H1 (cell line): ENCODE measurements at regions not wholly inside any gene's neighbourhood (a gene's known extent, or its start where the extent isn't known, plus 50 kb on each side); places are given as distances from the start of the nearest gene placed in this dataset.

Source experiments
- BRCA1 ChIP-seq: IDR thresholded peaks from 2 replicates; pipeline ENCODE4 v1.6.1; 2012; ENCODE audit warnings: low read depth, low read length, improper control_type of control experiment
- CHD2 ChIP-seq: IDR thresholded peaks from 2 replicates; pipeline ENCODE4 v1.6.1; 2012; ENCODE audit warnings: low read length, improper control_type of control experiment
- CTCF ChIP-seq, 3 experiments: IDR thresholded peaks; 1 replicate in 2 of 3; 2 replicates in 1 of 3; pipeline versions ENCODE4 v1.5.1 to v1.6.1; 2011; ENCODE audit warnings: low read length in 3 of 3, mild to moderate bottlenecking in 3 of 3, inconsistent platforms in 2 of 3, low read depth in 1 of 3, moderate library complexity in 1 of 3; ENCODE audit not compliant: insufficient read depth in 1 of 3; ENCODE audit errors: control extremely low read depth in 1 of 3
- MAX ChIP-seq: IDR thresholded peaks from 2 replicates; pipeline ENCODE4 v1.6.1; 2012; ENCODE audit warnings: inconsistent platforms

- TF ChIP-seq CTCF (IDR thresholded peaks at IDR 0.05; ENCODE audit: control extremely low read depth in 1 of 3, insufficient read depth in 1 of 3, low read depth in 1 of 3, low read length in 3 of 3) (no peak), MAX (no peak), BRCA1 (no peak), CHD2 (no peak)
These were observed 558.4 kb downstream of the METTL15 start (continued) for GRCh38 chr11:28666632-28667031.
